GM12874 (cell line): ENCODE measurements at regions not wholly inside any gene's neighbourhood (a gene's known extent, or its start where the extent isn't known, plus 50 kb on each side); places are given as distances from the start of the nearest gene placed in this dataset.

ENCODE experiments used
- TF ChIP-seq, protein P1 (sequence below): IDR thresholded peaks from 2 replicates; pipeline ENCODE4 v1.5.1; 2011; ENCODE audit warnings: low read depth, mild to moderate bottlenecking, control low read depth, low read length, moderate library complexity; ENCODE audit not compliant: insufficient read depth

DNA sequence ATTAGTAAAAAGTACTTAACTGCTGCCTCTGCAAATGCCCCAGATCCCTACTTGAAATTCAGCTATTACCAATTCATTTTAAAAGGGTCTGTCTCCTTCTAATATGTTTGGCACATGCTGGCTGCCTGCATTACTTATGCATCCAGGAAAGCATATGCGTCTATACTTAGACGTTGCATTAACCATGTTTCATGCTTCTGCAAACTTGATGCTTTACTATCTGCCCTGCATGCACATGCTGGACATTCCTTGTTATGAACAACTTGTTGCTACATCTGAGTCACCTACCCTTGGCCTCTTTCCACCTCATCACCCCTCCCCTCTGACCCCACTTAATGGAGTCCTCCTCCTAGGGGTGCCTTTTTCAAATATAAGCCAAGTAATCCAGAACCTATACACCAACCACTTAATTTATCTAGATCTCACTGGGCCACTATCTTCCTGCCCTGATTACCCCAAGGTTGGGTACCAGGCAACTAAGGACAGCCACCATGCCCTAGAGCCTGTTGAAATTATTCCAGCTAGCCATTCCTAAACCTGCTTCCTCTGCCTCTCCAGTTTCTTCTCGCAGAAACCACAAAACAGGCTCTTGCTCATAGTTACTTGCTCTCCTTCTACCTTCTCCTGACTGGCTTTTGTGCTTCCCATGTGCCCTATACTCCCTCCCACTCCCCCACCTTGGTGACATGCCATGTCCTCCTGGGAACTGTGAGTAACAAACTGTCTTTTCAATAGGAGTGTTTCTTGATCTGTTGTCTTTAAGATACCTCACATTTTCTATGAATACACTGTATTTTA, 1187.9 kb downstream of the REEP3 start:
- TF ChIP-seq, protein P1, sequence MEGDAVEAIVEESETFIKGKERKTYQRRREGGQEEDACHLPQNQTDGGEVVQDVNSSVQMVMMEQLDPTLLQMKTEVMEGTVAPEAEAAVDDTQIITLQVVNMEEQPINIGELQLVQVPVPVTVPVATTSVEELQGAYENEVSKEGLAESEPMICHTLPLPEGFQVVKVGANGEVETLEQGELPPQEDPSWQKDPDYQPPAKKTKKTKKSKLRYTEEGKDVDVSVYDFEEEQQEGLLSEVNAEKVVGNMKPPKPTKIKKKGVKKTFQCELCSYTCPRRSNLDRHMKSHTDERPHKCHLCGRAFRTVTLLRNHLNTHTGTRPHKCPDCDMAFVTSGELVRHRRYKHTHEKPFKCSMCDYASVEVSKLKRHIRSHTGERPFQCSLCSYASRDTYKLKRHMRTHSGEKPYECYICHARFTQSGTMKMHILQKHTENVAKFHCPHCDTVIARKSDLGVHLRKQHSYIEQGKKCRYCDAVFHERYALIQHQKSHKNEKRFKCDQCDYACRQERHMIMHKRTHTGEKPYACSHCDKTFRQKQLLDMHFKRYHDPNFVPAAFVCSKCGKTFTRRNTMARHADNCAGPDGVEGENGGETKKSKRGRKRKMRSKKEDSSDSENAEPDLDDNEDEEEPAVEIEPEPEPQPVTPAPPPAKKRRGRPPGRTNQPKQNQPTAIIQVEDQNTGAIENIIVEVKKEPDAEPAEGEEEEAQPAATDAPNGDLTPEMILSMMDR = no peak

DNA sequence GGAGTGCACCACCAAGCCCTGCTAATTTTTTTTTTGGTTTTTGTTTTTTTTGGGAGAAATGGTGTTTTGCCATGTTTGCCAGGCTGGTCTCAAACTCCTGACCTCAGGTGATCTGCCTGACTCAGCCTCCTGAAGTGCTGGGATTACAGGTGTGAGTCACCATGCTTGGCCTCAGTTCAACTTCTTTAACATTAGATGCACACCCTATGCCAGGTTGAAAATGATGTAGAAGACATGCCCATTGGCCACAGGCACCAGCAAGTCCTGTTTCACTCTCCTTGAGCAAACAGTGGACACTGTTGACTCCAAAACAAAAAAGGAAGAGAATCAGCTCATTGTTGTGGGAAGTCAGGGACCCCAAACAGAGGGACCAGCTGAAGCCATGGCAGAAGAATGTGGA, 1205.3 kb downstream of the REEP3 start:
- TF ChIP-seq, protein P1 = no peak

GRCh38 chr10:64731016-64731415, 1209.8 kb downstream of the REEP3 start:
- TF ChIP-seq, protein P1 = no peak

DNA sequence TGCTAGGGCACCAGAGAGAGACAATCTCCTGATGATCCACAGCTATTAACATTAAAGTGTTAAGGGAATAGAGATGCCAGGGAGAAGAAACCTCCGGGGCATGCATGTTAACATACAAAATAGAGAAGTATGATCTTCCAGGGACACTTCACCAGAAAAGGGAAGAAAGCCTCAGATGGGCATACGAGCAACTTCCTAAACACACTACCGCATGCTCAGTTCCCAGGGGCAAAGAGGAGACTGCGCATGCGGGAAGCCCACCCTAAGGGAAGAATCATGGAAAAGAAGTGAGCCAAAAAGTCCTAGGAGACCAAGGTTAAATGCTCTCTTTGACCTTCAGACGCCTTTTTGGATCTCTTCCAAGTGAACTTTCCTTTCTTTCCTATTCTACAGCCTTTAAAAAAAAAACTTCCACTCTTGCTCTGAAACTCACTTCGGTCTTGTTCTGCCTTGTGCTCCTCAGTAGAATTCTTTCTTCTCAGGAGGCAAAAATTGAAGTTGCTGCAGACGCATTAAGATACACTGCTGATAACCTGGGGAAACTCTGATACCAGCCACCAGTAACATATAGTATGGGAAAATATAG, 1211.3 kb downstream of the REEP3 start:
- TF ChIP-seq, protein P1 = no peak

- TF ChIP-seq, protein P1 = peak; percentile 8; the same call in 1 of the 2 replicates
Observed at GRCh38 chr10:64733980-64734379, 1212.8 kb downstream of the REEP3 start.

DNA sequence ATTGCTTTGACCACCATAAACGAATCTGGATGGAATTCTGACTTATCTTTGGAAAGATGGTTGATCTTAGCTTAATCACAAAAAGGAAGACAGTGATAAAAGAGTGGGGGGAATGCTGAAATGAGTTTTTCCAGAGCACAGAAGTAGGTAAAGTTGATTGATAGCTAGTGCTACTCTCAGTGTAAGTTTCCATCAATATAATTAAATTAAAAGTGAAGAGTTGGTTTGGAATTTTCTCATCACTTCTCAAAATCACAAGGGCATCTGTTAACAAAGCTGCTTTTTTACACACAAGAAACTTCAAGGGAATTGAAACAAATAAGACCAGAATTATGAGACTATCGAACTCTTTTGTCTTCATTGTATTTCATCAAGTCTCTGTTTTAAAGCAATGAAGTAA, 1217.3 kb downstream of the REEP3 start:
- TF ChIP-seq, protein P1 = no peak

- TF ChIP-seq, protein P1 = no peak
Observed at GRCh38 chr10:64745565-64745964, 1224.4 kb downstream of the REEP3 start.
